Fibroblast of skin of scalp (primary cell): ENCODE measurements at regions not wholly inside any gene's neighbourhood (a gene's known extent, or its start where the extent isn't known, plus 50 kb on each side); places are given as distances from the start of the nearest gene placed in this dataset.

Experiments used
- DNase-seq: peaks from one replicate; pipeline ENCODE4 v3.0.0-alpha.2; 2013

DNA sequence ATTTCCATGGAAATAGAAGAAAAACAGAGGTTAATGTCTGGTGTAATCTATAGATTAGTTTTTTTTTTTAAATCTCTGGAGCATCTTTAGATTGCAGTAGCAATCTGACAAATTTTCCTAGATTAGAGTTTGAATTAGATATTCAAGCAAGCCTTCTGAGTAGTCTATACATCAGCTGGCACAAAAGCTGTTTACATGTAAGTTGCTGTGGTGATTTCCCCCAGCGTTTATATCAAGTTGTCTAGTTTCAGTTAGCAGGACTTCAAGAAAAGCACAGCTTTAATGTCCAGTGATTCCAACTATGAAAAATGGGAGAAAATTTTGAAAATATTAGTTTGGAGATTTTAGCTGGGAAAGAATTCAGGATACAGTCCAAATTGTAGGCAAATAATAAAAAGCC, 605.0 kb upstream of the USP15 start:
- DNase-seq = no peak

DNA sequence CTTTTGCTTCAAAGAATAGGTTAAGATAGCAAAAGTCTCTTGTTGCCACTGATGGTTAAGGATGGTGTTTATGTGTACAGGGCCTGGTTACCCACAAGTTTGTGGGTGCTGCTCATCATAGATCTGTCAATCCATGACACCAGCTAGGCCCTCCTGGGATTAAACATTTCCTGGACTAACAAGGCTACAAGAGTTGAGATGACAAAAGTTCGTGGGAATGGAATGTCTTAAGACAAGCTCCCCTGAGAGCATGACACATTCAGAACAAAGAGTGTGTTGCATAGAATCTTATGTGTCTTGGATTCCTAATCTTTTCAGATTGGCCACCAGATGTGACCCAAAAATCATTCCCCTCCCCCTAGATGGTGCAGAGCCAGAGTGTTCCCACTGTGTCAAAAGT, 592.5 kb upstream of the USP15 start:
- DNase-seq = peak; percentile 4

DNA sequence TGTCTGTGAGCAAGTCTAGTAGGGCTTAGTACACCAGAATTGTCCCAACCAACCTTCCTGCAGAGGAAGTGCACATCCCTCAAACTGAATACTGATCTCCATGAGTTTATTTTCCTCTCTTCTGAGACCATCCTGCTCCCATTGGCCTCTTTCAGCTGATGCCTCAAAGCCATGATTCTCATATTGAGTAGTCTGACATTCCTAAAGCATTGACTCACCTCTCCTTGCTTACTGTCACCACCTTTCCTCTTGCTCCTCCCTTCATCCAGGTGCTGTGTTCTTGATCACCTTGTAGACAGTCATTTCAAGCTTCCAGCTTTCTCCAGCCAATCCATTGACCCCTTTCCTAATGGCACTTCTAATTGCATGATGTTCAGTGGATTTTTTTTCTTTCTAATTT, 583.7 kb upstream of the USP15 start:
- no peak for DNase-seq

DNA sequence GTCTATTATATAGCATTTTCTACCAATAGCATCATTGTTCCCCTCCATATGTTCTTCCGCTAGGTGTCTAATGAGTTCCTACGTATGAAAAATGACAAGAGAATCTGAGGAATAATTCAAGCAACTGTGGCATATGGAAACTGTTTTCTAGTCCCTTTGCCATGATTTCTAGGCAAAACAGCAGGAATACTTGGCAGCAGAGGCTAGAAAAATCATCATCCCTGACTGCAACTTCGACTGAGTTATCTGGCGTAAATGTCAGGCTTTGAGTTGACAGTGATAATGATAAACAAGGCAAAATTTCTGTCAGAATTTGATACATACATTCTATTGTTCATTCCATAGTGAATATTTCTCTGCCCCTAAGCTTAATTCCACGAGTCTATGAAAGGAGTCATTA, 572.8 kb upstream of the USP15 start:
- DNase-seq = no peak

GRCh38 chr12:61694214-61694613, 566.0 kb upstream of the USP15 start:
- DNase-seq = no peak

DNA sequence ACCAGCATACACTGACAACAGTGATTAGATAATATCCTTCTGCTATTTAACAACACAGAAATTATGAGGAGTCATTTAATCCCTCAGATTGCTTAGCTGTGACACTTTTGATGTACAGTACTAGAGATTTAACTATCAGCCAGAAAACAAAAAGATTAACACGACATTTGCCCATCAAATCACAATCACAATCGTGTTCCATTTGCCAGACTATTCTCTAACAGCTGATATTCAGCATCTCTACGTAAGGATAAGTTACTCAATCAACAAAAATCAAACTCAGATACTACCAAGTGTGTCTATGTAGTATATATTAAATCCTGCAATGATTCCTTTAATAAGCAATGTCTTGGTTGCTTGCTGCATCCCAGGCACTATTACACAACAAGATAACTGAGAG, 558.7 kb upstream of the USP15 start:
- DNase-seq = no peak

DNA sequence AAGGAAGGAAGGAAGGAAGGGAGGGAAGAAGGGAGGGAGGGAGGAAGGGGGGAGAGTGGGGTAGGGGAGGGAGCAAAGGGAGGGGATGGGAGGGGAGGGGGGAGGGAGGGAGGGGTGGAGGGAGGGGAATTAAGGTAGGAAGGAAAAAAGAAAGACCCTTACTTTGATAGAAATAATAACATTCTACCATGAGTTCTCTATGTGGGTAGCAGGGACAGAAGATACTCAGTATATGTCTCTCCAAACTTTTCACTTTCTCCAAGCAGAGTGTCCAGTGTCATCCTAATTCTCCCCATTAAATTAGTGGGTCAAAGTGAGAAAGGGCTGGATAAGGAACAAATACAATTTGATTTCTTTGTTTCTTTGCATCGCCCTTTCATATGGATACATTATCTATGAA, 553.4 kb upstream of the USP15 start:
- no peak for DNase-seq

- peak; percentile 0 for DNase-seq
These were observed 547.1 kb upstream of the USP15 start for GRCh38 chr12:61713121-61713520.

GRCh38 chr12:61717986-61718385, 542.2 kb upstream of the USP15 start:
- no peak for DNase-seq

DNA sequence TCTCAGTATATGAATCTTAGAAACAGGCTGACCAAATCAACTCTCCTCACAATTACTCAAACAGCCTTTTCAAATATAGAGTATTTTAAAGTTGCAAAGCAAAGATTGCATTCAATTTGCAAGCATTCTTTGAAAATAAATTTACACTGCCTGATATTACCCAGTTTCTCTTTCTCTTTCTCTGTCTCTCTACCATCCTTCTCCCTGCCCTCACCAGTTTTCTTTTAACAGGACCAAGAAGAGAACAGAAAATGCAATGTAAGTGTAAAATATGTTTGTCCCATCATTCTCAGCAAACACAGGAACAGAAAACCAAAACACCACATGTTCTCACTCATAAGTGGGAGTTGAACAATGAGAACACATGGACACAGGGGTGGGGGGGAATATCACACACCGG, 520.3 kb upstream of the USP15 start:
- DNase-seq = no peak

DNA sequence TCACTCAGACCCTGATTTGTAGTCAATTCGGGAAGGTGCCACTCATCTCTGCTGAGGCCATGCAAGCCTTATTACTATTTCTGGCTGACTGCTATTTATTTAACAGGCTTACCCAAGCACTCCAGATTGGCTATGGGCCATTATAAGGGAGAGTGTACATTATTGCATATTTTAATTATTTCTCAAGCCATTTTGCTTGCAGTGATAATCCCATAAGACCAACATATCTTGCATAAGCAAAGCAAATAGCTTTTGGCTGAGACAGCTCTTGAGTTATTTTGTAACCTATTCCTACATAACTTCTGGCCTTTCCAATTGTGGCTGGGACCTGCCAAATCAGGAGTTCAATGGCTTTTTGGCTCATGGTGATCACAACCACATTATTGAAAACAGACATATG, 509.6 kb upstream of the USP15 start:
- DNase-seq = peak; percentile 29

GRCh38 chr12:61754214-61754613, 506.0 kb upstream of the USP15 start:
- DNase-seq = no peak

GRCh38 chr12:61757831-61758505, 502.2 kb upstream of the USP15 start:
- peak; percentile 21 for DNase-seq

GRCh38 chr12:61758661-61759060, 501.5 kb upstream of the USP15 start:
- no peak for DNase-seq

DNA sequence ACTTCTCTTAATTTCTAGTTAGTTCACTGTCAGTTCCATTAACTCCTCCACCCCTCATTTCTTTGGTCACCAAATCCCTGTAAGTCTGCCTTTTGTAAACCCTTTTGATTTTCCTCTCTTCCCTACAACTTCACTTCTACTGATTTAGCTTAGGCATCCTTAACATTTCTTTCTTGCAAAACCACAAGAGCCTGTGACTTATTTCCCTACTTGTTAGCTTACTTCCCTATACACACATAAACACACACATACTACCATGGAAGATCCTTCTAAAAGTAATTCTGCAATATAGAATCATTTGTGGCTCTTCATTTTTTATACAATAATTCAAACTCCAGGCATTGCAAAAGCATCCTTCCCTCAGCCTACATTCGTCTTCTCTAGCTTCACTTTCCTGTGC, 494.3 kb upstream of the USP15 start:
- no peak for DNase-seq

- DNase-seq = no peak
These were observed 479.8 kb upstream of the USP15 start for GRCh38 chr12:61780435-61780834.

DNA sequence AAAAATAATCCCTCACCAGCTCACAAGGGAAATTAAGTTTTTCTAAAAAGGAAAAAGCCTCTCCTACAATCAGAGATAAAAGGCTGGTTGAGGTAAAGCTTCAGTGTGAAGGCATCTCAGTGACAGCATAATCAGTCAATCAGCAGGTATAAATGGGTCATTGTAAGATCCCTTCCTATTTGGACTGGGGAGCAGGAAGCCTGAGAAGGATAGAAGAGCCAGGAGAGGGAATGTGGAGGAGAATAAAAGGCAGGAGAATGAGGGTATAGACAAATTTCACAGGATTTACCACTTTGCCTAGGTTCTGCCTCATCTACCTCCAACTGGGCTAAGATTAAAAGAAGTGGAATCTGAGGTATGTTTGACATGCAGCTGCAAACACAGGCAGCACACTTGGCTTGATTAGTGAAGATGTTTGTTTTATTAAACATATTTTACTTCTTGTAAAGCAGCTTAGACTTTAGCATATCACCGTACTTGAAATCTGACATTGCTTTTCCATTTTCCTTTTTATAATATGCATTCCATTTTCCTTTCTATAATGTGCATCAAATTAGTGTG, 479.1 kb upstream of the USP15 start:
- peak; percentile 2 for DNase-seq

DNA sequence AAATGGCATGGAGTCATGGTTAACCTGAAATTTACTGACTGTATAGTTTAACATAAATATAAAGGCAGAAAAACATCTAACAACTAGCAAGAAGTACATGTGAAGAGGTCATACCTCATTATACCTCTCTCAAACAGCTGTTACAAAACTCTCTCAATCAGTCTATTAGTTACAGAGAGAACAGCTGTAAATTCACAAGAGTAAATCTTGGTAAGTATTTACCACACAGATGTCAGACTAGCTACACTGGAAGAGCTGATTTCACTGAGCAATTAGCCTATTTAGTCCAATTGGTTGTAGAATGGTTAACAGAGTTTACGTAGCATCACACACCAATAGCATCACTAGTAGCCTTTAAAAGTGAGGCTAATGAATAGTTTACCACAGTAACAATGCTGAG, 463.4 kb upstream of the USP15 start:
- no peak for DNase-seq

- DNase-seq = no peak
These were observed 462.9 kb upstream of the USP15 start for GRCh38 chr12:61797266-61797665.

DNA sequence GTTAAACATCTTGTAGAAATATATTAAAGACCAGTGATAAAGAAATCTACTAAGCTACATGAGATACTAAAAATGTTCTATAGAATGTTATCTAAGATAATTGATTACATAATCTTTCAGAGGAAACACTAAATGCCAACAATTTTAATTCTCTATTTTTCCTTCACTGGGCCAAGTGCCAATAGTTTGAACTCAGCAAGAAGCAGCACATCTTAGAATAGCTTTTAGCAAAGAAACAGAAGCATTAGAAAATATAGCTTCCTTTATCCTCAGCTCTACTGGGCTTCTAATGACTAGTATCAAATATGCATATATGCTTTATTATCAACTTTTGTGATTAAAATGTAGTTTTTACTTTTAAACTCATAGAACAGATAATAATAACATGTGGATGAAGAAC, 461.4 kb upstream of the USP15 start:
- no peak for DNase-seq

DNA sequence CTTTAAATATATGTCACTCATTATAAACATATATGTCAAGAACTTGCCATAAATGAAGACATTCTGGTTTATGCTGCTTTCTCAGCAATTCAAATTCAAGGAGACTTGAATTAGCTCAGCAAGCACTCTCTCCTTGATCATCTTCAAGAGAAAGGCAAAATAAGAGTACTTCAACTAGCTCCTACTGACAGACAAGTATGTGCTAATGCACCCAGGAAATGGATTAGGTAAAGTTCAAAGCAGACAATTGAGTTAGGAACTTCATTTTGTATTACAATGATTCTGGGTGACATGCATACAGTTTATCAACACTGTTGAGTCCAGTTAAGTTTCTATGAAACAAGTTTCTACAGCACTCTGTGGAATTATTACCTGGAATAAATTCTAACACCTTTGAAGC, 455.9 kb upstream of the USP15 start:
- no peak for DNase-seq

- DNase-seq = peak; percentile 4
These were observed 451.3 kb upstream of the USP15 start for GRCh38 chr12:61808856-61809255.

GRCh38 chr12:61810486-61810885, 449.7 kb upstream of the USP15 start:
- no peak for DNase-seq

DNA sequence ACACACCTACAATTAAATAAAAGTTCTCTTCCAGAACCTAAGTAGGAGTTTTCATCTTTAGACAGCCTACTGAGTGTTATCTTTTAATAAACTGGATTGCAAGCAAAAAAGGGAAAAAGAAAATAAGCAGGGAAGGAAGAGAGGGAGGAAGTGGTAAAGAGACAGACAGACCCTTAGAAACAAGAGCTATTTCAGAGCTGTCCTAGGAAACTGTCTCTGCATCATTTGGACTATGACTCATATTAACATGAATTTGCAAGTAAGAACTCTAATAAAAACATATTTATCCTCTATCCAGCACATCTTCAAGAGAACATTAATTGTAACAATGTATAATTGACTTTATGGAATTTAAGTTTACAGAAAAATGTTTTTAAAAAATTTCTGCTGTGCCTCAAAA, 438.8 kb upstream of the USP15 start:
- peak; percentile 2 for DNase-seq

DNA sequence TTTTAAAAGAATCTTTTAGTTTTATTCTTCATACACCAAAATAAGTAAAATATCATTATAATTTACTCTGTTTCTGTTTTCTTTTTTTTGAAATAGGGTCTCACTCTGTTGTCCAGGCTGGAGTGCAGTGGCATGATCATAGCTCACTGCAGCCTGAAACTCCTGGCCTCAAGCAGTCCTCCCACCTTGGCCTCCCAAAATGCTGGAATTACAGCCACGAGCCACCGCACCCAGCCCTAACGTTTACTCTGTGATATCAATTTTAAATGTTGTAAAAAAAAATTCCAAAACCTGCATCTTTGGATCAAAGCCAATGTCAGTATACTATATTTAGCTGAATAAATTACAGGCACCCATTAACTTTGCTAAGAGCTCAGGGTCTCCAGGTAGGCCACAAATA, 437.1 kb upstream of the USP15 start:
- no peak for DNase-seq
